Upper lobe of left lung (tissue), 6 donors: ENCODE measurements at regions not wholly inside any gene's neighbourhood (a gene's known extent, or its start where the extent isn't known, plus 50 kb on each side); places are given as distances from the start of the nearest gene placed in this dataset.

Experiments used
- ATAC-seq, 2 donors: fragments of 200-7000 bp; cut with Tn5 transposase; one replicate each; pipeline ENCODE4 v1.9.1; 2022; ENCODE audit warnings: mild to moderate bottlenecking in 2 of 2, moderate library complexity in 2 of 2; ENCODE audit not compliant: low FRiP score in 2 of 2
- DNase-seq, 2 donors: peaks; one replicate each; pipeline ENCODE4 v3.0.0-alpha.2; 2019 to 2020
- H3K27ac ChIP-seq, 4 donors: fragments of 200-600 bp; sonication (generic); one replicate each; pipeline ENCODE4 v1.5.1; 2016 to 2019
- H3K27me3 ChIP-seq, 4 donors: fragments of 200-600 bp; sonication (generic); one replicate each; pipeline ENCODE4 v1.5.1; 2017 to 2019
- H3K36me3 ChIP-seq, 4 donors: fragments of 200-600 bp; sonication (generic); one replicate each; pipeline ENCODE4 v1.5.1; 2016 to 2019
- H3K4me1 ChIP-seq, 4 donors: fragments of 200-600 bp; sonication (generic); one replicate each; pipeline ENCODE4 v1.5.1; 2018 to 2019
- H3K4me3 ChIP-seq, 4 donors: fragments of 200-600 bp; sonication (generic); one replicate each; pipeline ENCODE4 v1.5.1; 2017 to 2019; ENCODE audit warnings: mild to moderate bottlenecking in 2 of 4, moderate library complexity in 1 of 4
- H3K9me3 ChIP-seq, 4 donors: fragments of 200-600 bp; sonication (generic); one replicate each; pipeline ENCODE4 v1.5.1; 2018 to 2019
- EP300 ChIP-seq, 4 donors: sonication (generic); formaldehyde crosslinking; IDR thresholded peaks; one replicate each; pipeline ENCODE4 v1.5.1; 2017; ENCODE audit warnings: antibody characterized with exemption in 4 of 4, control low read depth in 2 of 4
- POLR2A ChIP-seq, 4 donors: fragments of 450-650 bp; IDR thresholded peaks; one replicate each; pipeline ENCODE4 v1.5.1; 2016 to 2017; ENCODE audit warnings: antibody characterized with exemption in 4 of 4, mild to moderate bottlenecking in 2 of 4
- POLR2AphosphoS5 ChIP-seq, 2 donors: sonication (generic); formaldehyde crosslinking; IDR thresholded peaks; one replicate each; pipeline ENCODE4 v1.5.1; 2017; ENCODE audit warnings: antibody characterized with exemption in 2 of 2
- WGBS, 2 donors: methylation state at CpG; one replicate each; pipeline ENCODE4 v1.1.5; 2017 to 2018; 5-methylcytosine and 5-hydroxymethylcytosine counted together
- TF ChIP-seq, protein P1 (sequence below), 6 experiments: fragments of 450-650 bp in 4 of 6; fragments of 200-600 bp in 2 of 6; sonication (generic) in 2 of 6; IDR thresholded peaks; one replicate each; pipeline ENCODE4 v1.5.1; 2016 to 2019; ENCODE audit warnings: antibody characterized with exemption in 6 of 6
- donor health status: DM: no; HTN: no; CAD: no; lungs with moderate emphysema.
- donor health status: DM: no; HTN: yes; CAD: no; lungs with severe emphysema.

DNA sequence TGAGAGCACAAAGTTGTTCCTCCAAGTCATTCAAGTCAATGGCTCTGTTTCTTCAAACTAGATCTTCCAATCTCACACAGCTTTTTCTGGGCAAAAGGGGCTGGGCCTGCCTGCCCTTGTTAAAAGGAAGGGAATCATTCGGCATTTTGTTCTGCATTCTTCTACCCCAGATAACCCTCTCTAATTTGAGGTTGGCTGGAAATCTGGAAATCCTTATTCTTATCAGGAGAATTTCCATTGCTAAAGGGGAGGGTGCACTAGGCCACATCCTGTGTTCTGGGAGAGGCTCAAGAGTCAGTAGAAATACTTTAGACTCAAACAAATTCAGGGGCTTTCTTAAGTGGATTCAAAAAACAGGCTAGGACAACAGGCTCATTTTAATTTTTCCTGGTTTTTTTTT, 384.7 kb upstream of the ZNF462 start:
- Histone ChIP-seq H3K36me3 (no peaks in the 10 kb centered on the region), H3K4me1 (no peaks in the 10 kb centered on the region), H3K9me3 (no peaks in the 10 kb centered on the region), H3K4me3 (no peak overlapping the region), H3K27me3 (no peaks in the 10 kb centered on the region), H3K27ac (no peak overlapping the region)
- DNase-seq (no peak), ATAC-seq (no peak)
- no peak for TF ChIP-seq POLR2AphosphoS5 (IDR thresholded peaks at IDR 0.05)
- TF ChIP-seq, protein P1, sequence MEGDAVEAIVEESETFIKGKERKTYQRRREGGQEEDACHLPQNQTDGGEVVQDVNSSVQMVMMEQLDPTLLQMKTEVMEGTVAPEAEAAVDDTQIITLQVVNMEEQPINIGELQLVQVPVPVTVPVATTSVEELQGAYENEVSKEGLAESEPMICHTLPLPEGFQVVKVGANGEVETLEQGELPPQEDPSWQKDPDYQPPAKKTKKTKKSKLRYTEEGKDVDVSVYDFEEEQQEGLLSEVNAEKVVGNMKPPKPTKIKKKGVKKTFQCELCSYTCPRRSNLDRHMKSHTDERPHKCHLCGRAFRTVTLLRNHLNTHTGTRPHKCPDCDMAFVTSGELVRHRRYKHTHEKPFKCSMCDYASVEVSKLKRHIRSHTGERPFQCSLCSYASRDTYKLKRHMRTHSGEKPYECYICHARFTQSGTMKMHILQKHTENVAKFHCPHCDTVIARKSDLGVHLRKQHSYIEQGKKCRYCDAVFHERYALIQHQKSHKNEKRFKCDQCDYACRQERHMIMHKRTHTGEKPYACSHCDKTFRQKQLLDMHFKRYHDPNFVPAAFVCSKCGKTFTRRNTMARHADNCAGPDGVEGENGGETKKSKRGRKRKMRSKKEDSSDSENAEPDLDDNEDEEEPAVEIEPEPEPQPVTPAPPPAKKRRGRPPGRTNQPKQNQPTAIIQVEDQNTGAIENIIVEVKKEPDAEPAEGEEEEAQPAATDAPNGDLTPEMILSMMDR (IDR thresholded peaks at IDR 0.05): no peak
- TF ChIP-seq EP300 (IDR thresholded peaks at IDR 0.05): no peak
- no peak for TF ChIP-seq POLR2A (IDR thresholded peaks at IDR 0.05)
- WGBS, 2 donors: 13 to 44% methylated on average over 1 of the region's 1 CpG

DNA sequence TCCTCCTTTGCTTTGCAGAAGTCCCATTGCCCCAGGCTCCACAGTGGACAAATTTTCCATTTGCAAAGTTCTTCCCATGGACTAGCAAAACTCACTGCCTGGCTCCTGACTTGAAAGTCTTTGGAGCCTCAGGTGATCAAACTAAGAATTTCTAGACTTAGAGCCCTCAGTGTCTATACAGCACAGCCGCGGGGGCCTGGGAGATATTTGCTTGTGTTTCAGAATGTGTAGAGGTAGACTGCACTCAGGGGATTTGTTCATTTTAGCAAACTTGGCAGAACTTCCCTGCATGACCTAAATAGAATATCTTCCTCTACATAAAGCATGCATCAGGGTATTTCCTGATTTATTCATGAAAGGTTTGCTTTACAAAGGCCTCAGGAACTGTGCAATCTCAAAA, 384.2 kb upstream of the ZNF462 start:
- WGBS, 2 donors: 63 to 70% methylated on average over 2 of the region's 2 CpGs
- TF ChIP-seq POLR2A (IDR thresholded peaks at IDR 0.05) (no peak), POLR2AphosphoS5 (IDR thresholded peaks at IDR 0.05) (no peak), EP300 (IDR thresholded peaks at IDR 0.05) (no peak)
- TF ChIP-seq, protein P1 (IDR thresholded peaks at IDR 0.05): no peak
- H3K4me1 ChIP-seq: no peaks in the 10 kb centered on the region
- H3K27ac ChIP-seq: no peak overlapping the region
- H3K9me3 ChIP-seq: no peaks in the 10 kb centered on the region
- no peaks in the 10 kb centered on the region for H3K36me3 ChIP-seq
- ATAC-seq (no peak), DNase-seq (no peak)
- H3K4me3 ChIP-seq: no peak overlapping the region
- no peaks in the 10 kb centered on the region for H3K27me3 ChIP-seq

DNA sequence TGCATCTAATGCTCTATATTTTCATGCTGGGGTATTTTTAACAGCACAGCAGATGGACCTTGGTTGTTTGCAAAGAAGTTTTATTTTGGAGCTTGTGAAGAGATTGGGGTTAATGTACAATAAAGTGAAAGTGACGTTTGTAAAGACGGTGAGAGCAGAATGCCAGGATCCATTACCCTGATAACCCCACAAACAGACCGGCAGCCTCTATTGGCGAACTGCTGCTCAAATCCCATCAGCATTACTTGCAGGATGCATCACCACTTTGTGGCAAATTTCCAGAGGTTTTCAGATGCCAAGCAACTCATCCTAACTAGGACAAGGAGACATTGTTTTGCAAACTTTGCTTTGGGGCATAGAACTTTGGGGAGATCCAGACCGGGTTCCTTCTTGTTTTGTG, 383.3 kb upstream of the ZNF462 start:
- Histone ChIP-seq H3K36me3 (no peaks in the 10 kb centered on the region), H3K9me3 (no peaks in the 10 kb centered on the region), H3K4me3 (no peak overlapping the region), H3K4me1 (no peaks in the 10 kb centered on the region), H3K27ac (no peak overlapping the region), H3K27me3 (no peaks in the 10 kb centered on the region)
- WGBS, 2 donors: 82 to 87% methylated on average over 4 to 5 of the region's 5 CpGs
- ATAC-seq (no peak), DNase-seq (no peak)
- TF ChIP-seq POLR2A (IDR thresholded peaks at IDR 0.05) (no peak), POLR2AphosphoS5 (IDR thresholded peaks at IDR 0.05) (no peak), EP300 (IDR thresholded peaks at IDR 0.05) (no peak)

DNA sequence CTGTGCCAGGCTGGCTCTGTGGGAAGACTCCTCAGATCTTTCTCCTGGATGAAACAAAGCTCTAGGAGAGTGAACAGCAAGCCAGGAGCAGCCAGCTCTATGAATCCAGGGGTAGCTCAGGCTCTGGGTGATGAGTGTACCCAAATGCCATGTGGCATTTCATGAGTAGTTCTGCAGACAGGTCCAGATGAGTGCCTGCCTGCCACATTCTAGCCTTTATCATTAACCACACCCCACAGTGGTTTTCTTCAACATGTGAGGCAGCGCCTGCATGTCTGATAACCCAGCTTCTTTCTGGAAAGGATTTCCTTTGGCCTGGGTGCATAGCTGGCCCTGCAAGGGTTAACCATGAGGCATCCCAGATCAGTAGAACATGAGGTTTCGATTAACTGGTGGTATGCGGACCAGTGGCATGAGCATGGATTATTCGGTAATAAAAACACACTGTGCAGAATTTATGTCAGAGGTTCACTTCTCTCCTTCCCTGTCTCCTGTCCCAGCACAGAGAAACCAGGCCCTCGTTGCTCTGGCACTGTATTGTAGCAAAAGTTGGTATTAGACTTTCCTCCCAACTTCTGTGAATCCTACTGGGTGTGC, 381.9 kb upstream of the ZNF462 start:
- 67 to 94% methylated on average over 5 of the region's 5 CpGs for WGBS, 2 donors

DNA sequence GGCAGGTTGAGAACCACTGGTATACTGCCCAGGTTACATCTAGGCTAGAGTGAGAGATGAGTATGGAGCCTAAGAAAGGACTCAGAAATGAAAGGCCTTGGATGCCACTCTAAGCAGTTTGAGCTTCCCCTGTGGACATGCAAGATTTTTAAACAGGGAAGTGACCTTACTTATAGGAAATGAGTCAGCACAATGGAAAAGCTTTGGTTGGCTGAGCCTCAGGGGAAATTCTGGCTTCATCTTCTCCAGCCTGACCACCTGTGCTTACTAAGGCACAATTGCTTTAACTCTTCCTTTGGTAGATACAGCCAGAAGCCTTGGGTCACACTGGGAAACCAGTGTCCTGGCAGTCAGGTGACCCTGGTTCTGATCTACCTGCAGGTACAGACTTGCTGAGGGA, 380.2 kb upstream of the ZNF462 start:
- ATAC-seq: no peak
- TF ChIP-seq EP300 (IDR thresholded peaks at IDR 0.05): no peak
- TF ChIP-seq POLR2AphosphoS5 (IDR thresholded peaks at IDR 0.05): no peak
- no peak for DNase-seq

More for the DNA sequence above, 381.9 kb upstream of the ZNF462 start:
- DNase-seq: no peak
- no peaks in the 10 kb centered on the region for H3K27me3 ChIP-seq
- TF ChIP-seq EP300 (IDR thresholded peaks at IDR 0.05) (no peak), POLR2A (IDR thresholded peaks at IDR 0.05) (no peak), POLR2AphosphoS5 (IDR thresholded peaks at IDR 0.05) (no peak)
- TF ChIP-seq, protein P1 (IDR thresholded peaks at IDR 0.05): no peak
- H3K4me3 ChIP-seq: no peak overlapping the region
- no peak for ATAC-seq
- no peaks in the 10 kb centered on the region for H3K9me3 ChIP-seq
- no peaks in the 10 kb centered on the region for H3K4me1 ChIP-seq
- H3K27ac ChIP-seq: no peak overlapping the region
- no peaks in the 10 kb centered on the region for H3K36me3 ChIP-seq

DNA sequence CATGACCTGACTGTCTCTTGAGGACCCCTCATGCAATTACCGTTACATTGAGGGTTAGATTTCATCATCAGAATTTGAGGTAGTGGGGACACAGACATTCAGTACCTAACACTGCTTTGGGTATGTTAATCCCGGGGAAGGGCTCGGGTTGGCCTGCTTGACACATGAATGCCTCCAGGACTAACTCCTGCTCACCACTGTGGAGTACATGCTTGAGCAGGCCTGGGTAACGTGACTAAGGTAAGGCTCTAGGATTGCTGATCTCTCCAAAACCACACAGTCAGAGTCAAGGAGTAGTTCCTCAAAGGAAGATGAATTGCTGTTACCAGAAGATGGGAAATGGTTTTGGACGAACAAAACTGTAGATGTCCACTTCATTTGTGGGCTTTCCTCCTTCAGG, 376.3 kb upstream of the ZNF462 start:
- ATAC-seq: no peak
- H3K9me3 ChIP-seq: no peaks in the 10 kb centered on the region
- WGBS, 2 donors: 84 to 88% methylated on average over 4 to 5 of the region's 5 CpGs
- H3K4me3 ChIP-seq: no peak overlapping the region
- TF ChIP-seq EP300 (IDR thresholded peaks at IDR 0.05) (no peak), POLR2A (IDR thresholded peaks at IDR 0.05) (no peak), POLR2AphosphoS5 (IDR thresholded peaks at IDR 0.05) (no peak)
- TF ChIP-seq, protein P1 (IDR thresholded peaks at IDR 0.05): no peak
- H3K27me3 ChIP-seq: no peaks in the 10 kb centered on the region
- no peaks in the 10 kb centered on the region for H3K36me3 ChIP-seq
- H3K4me1 ChIP-seq: no peaks in the 10 kb centered on the region
- H3K27ac ChIP-seq: no peak overlapping the region
- DNase-seq: no peak

More for the DNA sequence above, 380.2 kb upstream of the ZNF462 start:
- Histone ChIP-seq H3K27me3 (no peaks in the 10 kb centered on the region), H3K9me3 (no peaks in the 10 kb centered on the region), H3K4me3 (no peak overlapping the region), H3K36me3 (no peaks in the 10 kb centered on the region), H3K4me1 (no peaks in the 10 kb centered on the region), H3K27ac (no peak overlapping the region)
